Adrenal gland (tissue), 5 donors: ENCODE measurements at regions not wholly inside any gene's neighbourhood (a gene's known extent, or its start where the extent isn't known, plus 50 kb on each side); places are given as distances from the start of the nearest gene placed in this dataset.
A peak's percentile ranks its signal among the peaks of the same experiment; 100 is the strongest.

ENCODE experiments used
- CTCF ChIP-seq, 6 experiments: fragments of 450-650 bp in 4 of 6; fragments of 200-600 bp in 2 of 6; sonication (generic) in 1 of 6; IDR thresholded peaks; 1 replicate in 5 of 6; 2 replicates in 1 of 6; pipeline versions ENCODE4 v1.5.1 to v1.8.0; 2016 to 2021; ENCODE audit warnings: antibody characterized with exemption in 6 of 6, mild to moderate bottlenecking in 2 of 6, moderate library complexity in 1 of 6
- POLR2A ChIP-seq, 2 donors: fragments of 450-650 bp; IDR thresholded peaks; one replicate each; pipeline ENCODE4 v1.6.1; 2017; ENCODE audit warnings: antibody characterized with exemption in 2 of 2, mild to moderate bottlenecking in 2 of 2, moderate library complexity in 1 of 2
- donor health status: DM: no; HTN: no; CAD: no.

DNA sequence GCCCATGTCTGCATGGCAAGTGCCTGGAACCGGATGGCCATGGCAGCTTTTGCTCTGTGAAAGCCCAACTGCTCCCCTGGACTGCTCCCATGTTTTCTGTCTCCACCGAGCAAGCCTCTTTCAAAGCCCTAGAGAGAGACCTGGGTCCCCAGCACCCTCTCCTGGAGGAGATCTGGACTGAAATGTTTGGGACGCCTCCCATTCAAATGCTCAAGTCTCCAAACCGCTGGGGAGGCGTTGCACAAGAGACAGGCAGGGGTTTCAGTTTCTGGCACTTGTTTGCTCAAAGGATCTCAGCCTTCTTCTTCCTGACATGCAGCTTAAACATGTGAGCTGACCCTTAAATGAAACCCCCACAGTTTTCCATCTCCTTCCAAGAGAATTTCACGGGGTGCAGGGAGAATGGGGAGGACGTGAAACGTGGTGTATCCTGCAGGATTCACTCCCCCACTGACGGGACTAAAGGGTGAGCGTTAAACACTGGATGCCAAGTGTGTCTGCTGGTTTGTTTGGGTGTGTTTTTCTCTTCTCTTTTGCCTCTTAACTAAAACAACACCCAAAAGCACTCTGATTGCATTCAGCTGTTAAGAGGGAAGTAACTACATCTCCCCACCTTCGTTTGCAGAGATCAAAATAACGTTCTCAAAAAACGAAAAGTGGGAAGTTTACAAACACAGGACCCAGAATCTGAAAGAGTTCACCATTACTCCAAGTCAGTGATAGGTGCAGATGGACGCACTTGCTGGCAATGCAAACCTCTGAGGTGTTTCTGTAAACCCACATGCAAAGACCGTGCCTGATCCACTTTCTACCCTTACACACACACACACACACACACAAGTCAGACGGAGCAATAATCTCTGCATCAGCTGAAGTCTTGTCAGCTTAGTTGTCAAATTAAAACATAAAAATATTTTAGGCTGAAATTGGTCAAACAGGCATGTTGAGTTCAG is 256.9 kb downstream of the C16orf95 start:
- TF ChIP-seq POLR2A (IDR thresholded peaks at IDR 0.05) (no peak), CTCF (IDR thresholded peaks at IDR 0.05) (peak in 3 of 6 experiments; percentile 8 to 26 (median 24))
